ENCODE measurements at regions not wholly inside any gene's neighbourhood (a gene's known extent, or its start where the extent isn't known, plus 50 kb on each side); places are given as distances from the start of the nearest gene placed in this dataset.
"Not testable (repeated sequence)": the region's sequence is repeated elsewhere in the genome, so short reads cannot be mapped to it uniquely, and the experiment has no call there.

GRCh38 chr3:61425356-61425755 lies 136.0 kb upstream of the PTPRG start:
- no peak overlapping the region for H3K27ac ChIP-seq
- intact Hi-C loops (cut with DNase I): no loop called here
- no peaks in the 10 kb centered on the region for H3K9me3 ChIP-seq
- H3K27me3 ChIP-seq: no peaks in the 10 kb centered on the region
- peaks cover 0 to 10% (median 0%) of the 10 kb centered on the region in 4 donors for H3K4me1 ChIP-seq
- TF ChIP-seq POLR2A (IDR thresholded peaks at IDR 0.05): no peak
- no peak for ATAC-seq
- no peak overlapping the region for H3K4me3 ChIP-seq
- no peaks in the 10 kb centered on the region for H3K36me3 ChIP-seq
- 67% methylated on average over 3 of the region's 4 CpGs for WGBS (ENCODE audit: insufficient coverage, low coverage, low lambda C conversion rate, missing lambda C conversion rate)
- no peak for DNase-seq

- Histone ChIP-seq H3K27me3 (no peaks in the 10 kb centered on the region), H3K36me3 (no peaks in the 10 kb centered on the region), H3K4me1 (no peaks in the 10 kb centered on the region), H3K9me3 (no peaks in the 10 kb centered on the region), H3K27ac (no peak overlapping the region), H3K4me3 (no peak overlapping the region)
- ATAC-seq (no peak), DNase-seq (no peak)
- 69% methylated on average over 5 of the region's 12 CpGs for WGBS (ENCODE audit: insufficient coverage, low coverage, low lambda C conversion rate, missing lambda C conversion rate)
- intact Hi-C loops (cut with DNase I): no loop called here
- no peak for TF ChIP-seq CTCF (IDR thresholded peaks at IDR 0.05)
- TF ChIP-seq POLR2A (IDR thresholded peaks at IDR 0.05): no peak
These were observed 132.3 kb upstream of the PTPRG start for GRCh38 chr3:61429106-61429505.

- H3K4me3 ChIP-seq; H3K27ac ChIP-seq; DNase-seq; ATAC-seq; H3K36me3 ChIP-seq; H3K9me3 ChIP-seq; H3K27me3 ChIP-seq; intact Hi-C loops (cut with DNase I): not testable (repeated sequence)
- 100% methylated on average over 3 of the region's 28 CpGs for WGBS (ENCODE audit: insufficient coverage, low coverage, low lambda C conversion rate, missing lambda C conversion rate)
- peaks cover 0 to 12% (median 3%) of the 10 kb centered on the region in 4 donors for H3K4me1 ChIP-seq
These were observed 126.5 kb upstream of the PTPRG start for GRCh38 chr3:61434901-61435300.

- not testable (repeated sequence) for DNase-seq
These were observed 126.0 kb upstream of the PTPRG start for GRCh38 chr3:61435361-61435760.

GRCh38 chr3:61438253-61439121 lies 122.9 kb upstream of the PTPRG start:
- 17% methylated on average over 3 of the region's 3 CpGs for WGBS (ENCODE audit: insufficient coverage, low coverage, low lambda C conversion rate, missing lambda C conversion rate)
- Histone ChIP-seq H3K36me3 (no peaks in the 10 kb centered on the region), H3K4me3 (peak overlapping the region in 1 of 3 donors; percentile 0), H3K4me1 (peaks cover 0 to 12% (median 3%) of the 10 kb centered on the region in 4 donors), H3K27me3 (no peaks in the 10 kb centered on the region), H3K9me3 (no peaks in the 10 kb centered on the region), H3K27ac (no peak overlapping the region)
- DNase-seq: no peak
- ATAC-seq: peak; percentile 88 to 95 (median 92)
- TF ChIP-seq POLR2A (IDR thresholded peaks at IDR 0.05) (no peak), CTCF (IDR thresholded peaks at IDR 0.05) (no peak)
- intact Hi-C loops (cut with DNase I): no loop called here

More at GRCh38 chr3:61435361-61435760, 126.0 kb upstream of the PTPRG start:
- intact Hi-C loops (cut with DNase I); H3K27ac ChIP-seq; H3K27me3 ChIP-seq; H3K9me3 ChIP-seq; H3K4me3 ChIP-seq; ATAC-seq; H3K36me3 ChIP-seq: not testable (repeated sequence)
- no CpG with 5 or more reads among the region's 20 CpGs for WGBS (ENCODE audit: insufficient coverage, low coverage, low lambda C conversion rate, missing lambda C conversion rate)
- peaks cover 0 to 12% (median 3%) of the 10 kb centered on the region in 4 donors for H3K4me1 ChIP-seq

- 14% methylated on average over 3 of the region's 3 CpGs for WGBS (ENCODE audit: insufficient coverage, low coverage, low lambda C conversion rate, missing lambda C conversion rate)
- Histone ChIP-seq H3K27me3 (no peaks in the 10 kb centered on the region), H3K9me3 (no peaks in the 10 kb centered on the region), H3K36me3 (no peaks in the 10 kb centered on the region), H3K27ac (no peak overlapping the region), H3K4me1 (peaks cover 0 to 12% (median 3%) of the 10 kb centered on the region in 4 donors), H3K4me3 (peak overlapping the region in 1 of 3 donors; percentile 0)
- intact Hi-C loops (cut with DNase I): no loop called here
- DNase-seq (no peak), ATAC-seq (peak; percentile 25 to 62 (median 48))
- TF ChIP-seq POLR2A (IDR thresholded peaks at IDR 0.05) (no peak), CTCF (IDR thresholded peaks at IDR 0.05) (no peak)
These were observed 122.3 kb upstream of the PTPRG start for GRCh38 chr3:61439122-61439458.

Data from right lobe of liver (tissue), 6 donors.